ENCODE measurements at regions not wholly inside any gene's neighbourhood (a gene's known extent, or its start where the extent isn't known, plus 50 kb on each side); places are given as distances from the start of the nearest gene placed in this dataset.

GRCh38 chr11:91828901-91829300, 395.7 kb upstream of the FAT3 start:
- TF ChIP-seq CTCF (IDR thresholded peaks at IDR 0.05) (no peak), REST (IDR thresholded peaks at IDR 0.05; ENCODE audit: insufficient read depth in 1 of 2, low read depth in 2 of 2, low read length in 1 of 2) (no peak), POLR2AphosphoS5 (IDR thresholded peaks at IDR 0.05; ENCODE audit: low read depth, low read length) (no peak)
